ENCODE measurements at regions not wholly inside any gene's neighbourhood (a gene's known extent, or its start where the extent isn't known, plus 50 kb on each side); places are given as distances from the start of the nearest gene placed in this dataset.

GRCh38 chr12:111029732-111030131, 109.4 kb upstream of the MYL2 start:
- Mint-ChIP-seq H3K4me3 (no peak overlapping the region), H3K27me3 (peaks cover 35 to 56% of the 10 kb centered on the region in 2 donors), H3K9me3 (no peaks in the 10 kb centered on the region), H3K4me1 (ENCODE audit: low read depth in 2 of 2) (peaks cover 0 to 4% of the 10 kb centered on the region in 2 donors), H3K36me3 (no peaks in the 10 kb centered on the region), H3K27ac (no peak overlapping the region)
- DNase-seq (ENCODE audit: low spot score) = no peak
- ATAC-seq = no peak

- Mint-ChIP-seq H3K27ac (no peak overlapping the region), H3K4me3 (no peak overlapping the region), H3K36me3 (no peaks in the 10 kb centered on the region), H3K9me3 (no peaks in the 10 kb centered on the region), H3K4me1 (ENCODE audit: low read depth in 2 of 2) (peaks cover 0 to 6% of the 10 kb centered on the region in 2 donors), H3K27me3 (peaks cover 39 to 59% of the 10 kb centered on the region in 2 donors)
- ATAC-seq (no peak), DNase-seq (ENCODE audit: low spot score) (no peak)
These were observed 108.9 kb upstream of the MYL2 start for GRCh38 chr12:111029305-111029704.

GRCh38 chr12:111028830-111029229, 108.5 kb upstream of the MYL2 start:
- H3K27ac Mint-ChIP-seq = no peak overlapping the region
- H3K36me3 Mint-ChIP-seq = no peaks in the 10 kb centered on the region
- H3K27me3 Mint-ChIP-seq = peaks cover 43 to 63% of the 10 kb centered on the region in 2 donors
- DNase-seq (ENCODE audit: low spot score) (no peak), ATAC-seq (no peak)
- no peak overlapping the region for H3K4me3 Mint-ChIP-seq
- peaks cover 0 to 8% of the 10 kb centered on the region in 2 donors for H3K4me1 Mint-ChIP-seq (ENCODE audit: low read depth in 2 of 2)
- H3K9me3 Mint-ChIP-seq = no peaks in the 10 kb centered on the region

- no peak overlapping the region for H3K27ac Mint-ChIP-seq
- DNase-seq (ENCODE audit: low spot score) (no peak), ATAC-seq (no peak)
- no peaks in the 10 kb centered on the region for H3K36me3 Mint-ChIP-seq
- peaks cover 43 to 55% of the 10 kb centered on the region in 2 donors for H3K27me3 Mint-ChIP-seq
- H3K4me1 Mint-ChIP-seq (ENCODE audit: low read depth in 2 of 2) = peaks cover 0 to 5% of the 10 kb centered on the region in 2 donors
- no peaks in the 10 kb centered on the region for H3K9me3 Mint-ChIP-seq
- no peak overlapping the region for H3K4me3 Mint-ChIP-seq
These were observed 107.1 kb upstream of the MYL2 start for GRCh38 chr12:111027431-111027830.

- peaks cover 32 to 40% of the 10 kb centered on the region in 2 donors for H3K27me3 Mint-ChIP-seq
- H3K4me3 Mint-ChIP-seq = no peak overlapping the region
- no peaks in the 10 kb centered on the region for H3K36me3 Mint-ChIP-seq
- H3K9me3 Mint-ChIP-seq = no peaks in the 10 kb centered on the region
- ATAC-seq (no peak), DNase-seq (ENCODE audit: low spot score) (no peak)
- peaks cover 0 to 3% of the 10 kb centered on the region in 2 donors for H3K4me1 Mint-ChIP-seq (ENCODE audit: low read depth in 2 of 2)
- no peak overlapping the region for H3K27ac Mint-ChIP-seq
These were observed 105.5 kb upstream of the MYL2 start for GRCh38 chr12:111025792-111026430.

- no peak overlapping the region for H3K4me3 Mint-ChIP-seq
- ATAC-seq (no peak), DNase-seq (ENCODE audit: low spot score) (no peak)
- no peak overlapping the region for H3K27ac Mint-ChIP-seq
- no peaks in the 10 kb centered on the region for H3K9me3 Mint-ChIP-seq
- no peaks in the 10 kb centered on the region for H3K36me3 Mint-ChIP-seq
- H3K4me1 Mint-ChIP-seq (ENCODE audit: low read depth in 2 of 2) = peaks cover 0 to 3% of the 10 kb centered on the region in 2 donors
- peaks cover 31 to 34% of the 10 kb centered on the region in 2 donors for H3K27me3 Mint-ChIP-seq
These were observed 104.9 kb upstream of the MYL2 start for GRCh38 chr12:111025301-111025700.

- Mint-ChIP-seq H3K27me3 (peaks cover 28 to 30% of the 10 kb centered on the region in 2 donors), H3K27ac (no peak overlapping the region), H3K4me3 (no peak overlapping the region), H3K36me3 (no peaks in the 10 kb centered on the region), H3K4me1 (ENCODE audit: low read depth in 2 of 2) (peaks cover 0 to 3% of the 10 kb centered on the region in 2 donors), H3K9me3 (no peaks in the 10 kb centered on the region)
- ATAC-seq = peak; percentile 51 to 65
- DNase-seq (ENCODE audit: low spot score) = no peak
These were observed 103.9 kb upstream of the MYL2 start for GRCh38 chr12:111024205-111024801.

- Mint-ChIP-seq H3K27ac (no peak overlapping the region), H3K4me1 (ENCODE audit: low read depth in 2 of 2) (peaks cover 0 to 3% of the 10 kb centered on the region in 2 donors), H3K4me3 (no peak overlapping the region), H3K9me3 (no peaks in the 10 kb centered on the region), H3K27me3 (peaks cover 33 to 37% of the 10 kb centered on the region in 2 donors), H3K36me3 (no peaks in the 10 kb centered on the region)
- no peak for ATAC-seq
- no peak for DNase-seq (ENCODE audit: low spot score)
These were observed 102.0 kb upstream of the MYL2 start for GRCh38 chr12:111022386-111022785.

GRCh38 chr12:111014547-111014946, 94.2 kb upstream of the MYL2 start:
- Mint-ChIP-seq H3K27ac (no peak overlapping the region), H3K4me1 (ENCODE audit: low read depth in 2 of 2) (no peaks in the 10 kb centered on the region), H3K36me3 (no peaks in the 10 kb centered on the region), H3K4me3 (no peak overlapping the region), H3K9me3 (peaks cover 4% of the 10 kb centered on the region), H3K27me3 (peaks cover 29 to 61% of the 10 kb centered on the region in 2 donors)
- ATAC-seq (no peak), DNase-seq (ENCODE audit: low spot score) (no peak)

- Mint-ChIP-seq H3K4me1 (ENCODE audit: low read depth in 2 of 2) (no peaks in the 10 kb centered on the region), H3K9me3 (peaks cover 4% of the 10 kb centered on the region), H3K27me3 (peaks cover 29 to 70% of the 10 kb centered on the region in 2 donors), H3K36me3 (no peaks in the 10 kb centered on the region), H3K27ac (no peak overlapping the region), H3K4me3 (no peak overlapping the region)
- DNase-seq (ENCODE audit: low spot score) (no peak), ATAC-seq (no peak)
These were observed 92.5 kb upstream of the MYL2 start for GRCh38 chr12:111012918-111013317.

- Mint-ChIP-seq H3K36me3 (no peaks in the 10 kb centered on the region), H3K27ac (no peak overlapping the region), H3K27me3 (peaks cover 30 to 67% of the 10 kb centered on the region in 2 donors), H3K9me3 (peaks cover 4% of the 10 kb centered on the region), H3K4me3 (no peak overlapping the region), H3K4me1 (ENCODE audit: low read depth in 2 of 2) (no peaks in the 10 kb centered on the region)
- no peak for DNase-seq (ENCODE audit: low spot score)
- ATAC-seq = no peak
These were observed 91.7 kb upstream of the MYL2 start for GRCh38 chr12:111011999-111012600.

- H3K36me3 Mint-ChIP-seq = no peaks in the 10 kb centered on the region
- peaks cover 4% of the 10 kb centered on the region for H3K9me3 Mint-ChIP-seq
- H3K4me3 Mint-ChIP-seq = no peak overlapping the region
- ATAC-seq (no peak), DNase-seq (ENCODE audit: low spot score) (no peak)
- no peaks in the 10 kb centered on the region for H3K4me1 Mint-ChIP-seq (ENCODE audit: low read depth in 2 of 2)
- H3K27ac Mint-ChIP-seq = no peak overlapping the region
- peaks cover 32 to 61% of the 10 kb centered on the region in 2 donors for H3K27me3 Mint-ChIP-seq
These were observed 90.7 kb upstream of the MYL2 start for GRCh38 chr12:111010916-111011657.

- Mint-ChIP-seq H3K4me3 (no peak overlapping the region), H3K27ac (no peak overlapping the region), H3K9me3 (peaks cover 4% of the 10 kb centered on the region), H3K27me3 (peaks cover 35 to 55% of the 10 kb centered on the region in 2 donors), H3K4me1 (ENCODE audit: low read depth in 2 of 2) (no peaks in the 10 kb centered on the region), H3K36me3 (no peaks in the 10 kb centered on the region)
- DNase-seq (ENCODE audit: low spot score) = no peak
- no peak for ATAC-seq
These were observed 89.7 kb upstream of the MYL2 start for GRCh38 chr12:111010061-111010460.

- Mint-ChIP-seq H3K27ac (no peak overlapping the region), H3K9me3 (peaks cover 4% of the 10 kb centered on the region), H3K4me3 (no peak overlapping the region), H3K27me3 (peaks cover 32 to 39% of the 10 kb centered on the region in 2 donors), H3K36me3 (no peaks in the 10 kb centered on the region), H3K4me1 (ENCODE audit: low read depth in 2 of 2) (peaks cover 0 to 3% of the 10 kb centered on the region in 2 donors)
- DNase-seq (ENCODE audit: low spot score) (no peak), ATAC-seq (no peak)
These were observed 86.2 kb upstream of the MYL2 start for GRCh38 chr12:111006621-111007020.
